Dermis microvascular lymphatic vessel endothelial cell (primary cell): ENCODE measurements at regions not wholly inside any gene's neighbourhood (a gene's known extent, or its start where the extent isn't known, plus 50 kb on each side); places are given as distances from the start of the nearest gene placed in this dataset.

Experiments
- DNase-seq, 2 donors: peaks; one replicate each; pipeline versions ENCODE4 v3.0.0 to v3.0.0-alpha.2; 2010; ENCODE audit warnings: low read depth in 2 of 2

- DNase-seq: no peak
Observed at GRCh38 chr15:70328679-70329115, 231.0 kb upstream of the TLE3 start.

GRCh38 chr15:70327856-70328678 lies 230.3 kb upstream of the TLE3 start:
- peak in 1 of 2 donors; percentile 51 for DNase-seq

GRCh38 chr15:70327328-70327855 lies 229.7 kb upstream of the TLE3 start:
- no peak for DNase-seq

- no peak for DNase-seq
Observed at GRCh38 chr15:70324001-70324974, 226.6 kb upstream of the TLE3 start.

- no peak for DNase-seq
Observed at GRCh38 chr15:70323111-70323851, 225.6 kb upstream of the TLE3 start.

- no peak for DNase-seq
Observed at GRCh38 chr15:70322051-70322668, 224.4 kb upstream of the TLE3 start.

GRCh38 chr15:70321172-70321819 lies 223.6 kb upstream of the TLE3 start:
- DNase-seq: no peak

GRCh38 chr15:70320482-70320881 lies 222.8 kb upstream of the TLE3 start:
- no peak for DNase-seq

GRCh38 chr15:70320077-70320476 lies 222.4 kb upstream of the TLE3 start:
- DNase-seq: no peak

GRCh38 chr15:70319466-70319865 lies 221.7 kb upstream of the TLE3 start:
- no peak for DNase-seq

GRCh38 chr15:70318594-70319465 lies 221.1 kb upstream of the TLE3 start:
- no peak for DNase-seq

GRCh38 chr15:70316059-70316600 lies 218.4 kb upstream of the TLE3 start:
- DNase-seq: no peak

GRCh38 chr15:70315431-70315830 lies 217.7 kb upstream of the TLE3 start:
- no peak for DNase-seq

- no peak for DNase-seq
Observed at GRCh38 chr15:70314688-70315087, 217.0 kb upstream of the TLE3 start.

GRCh38 chr15:70314018-70314354 lies 216.3 kb upstream of the TLE3 start:
- no peak for DNase-seq

GRCh38 chr15:70313099-70314017 lies 215.6 kb upstream of the TLE3 start:
- no peak for DNase-seq

GRCh38 chr15:70311821-70312220 lies 214.1 kb upstream of the TLE3 start:
- DNase-seq: no peak

- no peak for DNase-seq
Observed at GRCh38 chr15:70309716-70310115, 212.0 kb upstream of the TLE3 start.
